Neural progenitor cell (in vitro differentiated cells): ENCODE measurements at regions not wholly inside any gene's neighbourhood (a gene's known extent, or its start where the extent isn't known, plus 50 kb on each side); places are given as distances from the start of the nearest gene placed in this dataset.

ENCODE experiments used
- DNase-seq: peaks from one replicate; pipeline ENCODE4 v3.0.0-alpha.2; 2016; ENCODE audit warnings: low spot score
- H2AFZ ChIP-seq: fragments of 200-600 bp; sonication (generic); replicated peaks from 2 replicates; pipeline ENCODE4 v1.6.1; 2016; ENCODE audit warnings: antibody characterized with exemption
- H3F3A ChIP-seq: fragments of 200-600 bp; sonication (generic); 2 replicates; pipeline ENCODE4 v1.6.1; 2016; ENCODE audit warnings: antibody characterized with exemption, low read depth
- H3K27ac ChIP-seq: fragments of 200-600 bp; sonication (generic); 2 replicates; pipeline ENCODE4 v1.5.1; 2016; ENCODE audit warnings: mild to moderate bottlenecking
- H3K27me3 ChIP-seq: fragments of 200-600 bp; sonication (generic); 2 replicates; pipeline ENCODE4 v1.6.1; 2016; ENCODE audit warnings: mild to moderate bottlenecking, moderate library complexity
- H3K36me3 ChIP-seq: fragments of 200-600 bp; sonication (generic); 2 replicates; pipeline ENCODE4 v1.5.1; 2016
- H3K4me1 ChIP-seq: fragments of 200-600 bp; sonication (generic); 2 replicates; pipeline ENCODE4 v1.6.1; 2016; ENCODE audit warnings: mixed run types
- H3K4me2 ChIP-seq: fragments of 200-600 bp; sonication (generic); 2 replicates; pipeline ENCODE4 v1.6.1; 2016
- H3K4me3 ChIP-seq: fragments of 200-600 bp; sonication (generic); 2 replicates; pipeline ENCODE4 v1.5.1; 2016
- H3K79me2 ChIP-seq: fragments of 200-600 bp; sonication (generic); 2 replicates; pipeline ENCODE4 v1.6.1; 2016; ENCODE audit warnings: low read depth
- H3K9ac ChIP-seq: fragments of 200-600 bp; sonication (generic); 2 replicates; pipeline ENCODE4 v1.6.1; 2016
- H3K9me3 ChIP-seq: fragments of 200-600 bp; sonication (generic); 2 replicates; pipeline ENCODE4 v1.5.1; 2016; ENCODE audit warnings: low read depth
- H4K20me1 ChIP-seq: fragments of 200-600 bp; sonication (generic); 2 replicates; pipeline ENCODE4 v1.6.1; 2016; ENCODE audit warnings: low read depth
- H3K27ac Mint-ChIP-seq: 3 replicates; pipeline ENCODE4 v1.8.0; 2021; ENCODE audit warnings: mixed read lengths
- H3K27me3 Mint-ChIP-seq: 2 replicates; pipeline ENCODE4 v1.8.0; 2022; ENCODE audit warnings: low read depth, mild to moderate bottlenecking, inconsistent platforms, moderate library complexity, mixed read lengths; ENCODE audit not compliant: insufficient read depth
- H3K36me3 Mint-ChIP-seq: 3 replicates; pipeline ENCODE4 v1.8.0; 2021; ENCODE audit warnings: mixed read lengths
- H3K4me1 Mint-ChIP-seq: 3 replicates; pipeline ENCODE4 v1.8.0; 2021; ENCODE audit warnings: mixed read lengths
- H3K4me3 Mint-ChIP-seq: 3 replicates; pipeline ENCODE4 v1.8.0; 2021; ENCODE audit warnings: mild to moderate bottlenecking, moderate library complexity, mixed read lengths
- H3K9me3 Mint-ChIP-seq: 3 replicates; pipeline ENCODE4 v1.8.0; 2020; ENCODE audit warnings: mixed read lengths
- EZH2 ChIP-seq: fragments of 200-600 bp; sonication (generic); IDR thresholded peaks from 2 replicates; pipeline ENCODE4 v1.6.1; 2017; ENCODE audit warnings: antibody characterized with exemption, mild to moderate bottlenecking, moderate library complexity
- EZH2phosphoT487 ChIP-seq: fragments of 200-600 bp; sonication (generic); IDR thresholded peaks from 2 replicates; pipeline ENCODE4 v1.6.1; 2017; ENCODE audit warnings: antibody characterized with exemption
- TF ChIP-seq, protein P1 (sequence below): fragments of 200-600 bp; sonication (generic); IDR thresholded peaks from 2 replicates; pipeline ENCODE4 v1.5.1; 2017; ENCODE audit warnings: antibody characterized with exemption, mild to moderate bottlenecking

DNA sequence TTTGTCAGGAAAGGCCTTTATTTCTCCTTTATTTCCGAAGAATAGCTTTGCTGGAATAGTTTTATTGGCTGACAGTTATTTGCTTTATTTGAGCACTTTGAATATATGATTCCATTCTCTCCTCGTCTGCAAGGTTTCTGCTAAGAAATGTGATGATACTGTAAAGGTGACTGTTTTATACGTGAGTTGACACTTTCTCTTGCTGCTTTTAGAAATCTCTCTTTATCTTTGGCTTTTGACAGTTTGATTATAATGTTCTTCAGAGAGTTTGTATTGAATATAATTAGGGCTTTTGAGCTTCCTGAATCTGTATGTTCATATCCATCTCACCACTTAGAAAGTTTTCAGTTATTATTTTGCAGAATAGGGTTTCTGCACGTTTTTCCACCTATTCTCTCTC lies 1003.7 kb upstream of the SLIT2 start:
- Mint-ChIP-seq H3K9me3 (peaks cover 13% of the 10 kb centered on the region), H3K36me3 (no peaks in the 10 kb centered on the region), H3K4me3 (no peak overlapping the region), H3K4me1 (peaks cover 6% of the 10 kb centered on the region), H3K27me3 (peaks cover 4% of the 10 kb centered on the region), H3K27ac (no peak overlapping the region)
- no peak overlapping the region for H3K9ac ChIP-seq
- no peak overlapping the region for H3K27ac ChIP-seq
- H3K79me2 ChIP-seq, result no peaks in the 10 kb centered on the region
- no peaks in the 10 kb centered on the region for H3K27me3 ChIP-seq
- no peak for DNase-seq
- no peak overlapping the region for H3K4me3 ChIP-seq
- H2AFZ ChIP-seq, result no peak overlapping the region
- H3F3A ChIP-seq, result no peaks in the 10 kb centered on the region
- no peaks in the 10 kb centered on the region for H3K4me1 ChIP-seq
- no peak for TF ChIP-seq EZH2phosphoT487
- TF ChIP-seq, protein P1, sequence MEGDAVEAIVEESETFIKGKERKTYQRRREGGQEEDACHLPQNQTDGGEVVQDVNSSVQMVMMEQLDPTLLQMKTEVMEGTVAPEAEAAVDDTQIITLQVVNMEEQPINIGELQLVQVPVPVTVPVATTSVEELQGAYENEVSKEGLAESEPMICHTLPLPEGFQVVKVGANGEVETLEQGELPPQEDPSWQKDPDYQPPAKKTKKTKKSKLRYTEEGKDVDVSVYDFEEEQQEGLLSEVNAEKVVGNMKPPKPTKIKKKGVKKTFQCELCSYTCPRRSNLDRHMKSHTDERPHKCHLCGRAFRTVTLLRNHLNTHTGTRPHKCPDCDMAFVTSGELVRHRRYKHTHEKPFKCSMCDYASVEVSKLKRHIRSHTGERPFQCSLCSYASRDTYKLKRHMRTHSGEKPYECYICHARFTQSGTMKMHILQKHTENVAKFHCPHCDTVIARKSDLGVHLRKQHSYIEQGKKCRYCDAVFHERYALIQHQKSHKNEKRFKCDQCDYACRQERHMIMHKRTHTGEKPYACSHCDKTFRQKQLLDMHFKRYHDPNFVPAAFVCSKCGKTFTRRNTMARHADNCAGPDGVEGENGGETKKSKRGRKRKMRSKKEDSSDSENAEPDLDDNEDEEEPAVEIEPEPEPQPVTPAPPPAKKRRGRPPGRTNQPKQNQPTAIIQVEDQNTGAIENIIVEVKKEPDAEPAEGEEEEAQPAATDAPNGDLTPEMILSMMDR, result no peak
- TF ChIP-seq EZH2, result no peak
- H4K20me1 ChIP-seq, result no peaks in the 10 kb centered on the region
- H3K9me3 ChIP-seq, result no peaks in the 10 kb centered on the region
- H3K4me2 ChIP-seq, result no peak overlapping the region
- no peaks in the 10 kb centered on the region for H3K36me3 ChIP-seq

DNA sequence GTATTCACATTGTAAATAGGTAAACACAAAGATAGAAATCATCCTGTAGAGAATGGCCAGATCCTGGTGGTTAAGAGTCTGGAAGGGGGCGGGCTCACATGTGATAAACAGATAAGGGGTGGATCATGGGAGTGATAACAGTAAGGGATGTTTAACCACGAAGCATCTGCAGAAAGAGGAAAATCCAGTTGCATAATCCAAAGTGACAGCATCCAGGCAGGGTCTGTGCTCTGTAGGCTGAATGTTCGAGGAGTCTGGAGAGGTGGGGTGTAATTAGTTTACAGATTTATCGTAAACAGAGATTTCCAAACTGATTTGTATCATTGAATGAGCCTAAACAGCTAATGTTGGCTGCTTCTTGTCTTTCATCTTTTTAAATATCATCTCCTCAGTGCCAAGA lies 1009.8 kb upstream of the SLIT2 start:
- no peak overlapping the region for H3K4me3 Mint-ChIP-seq

DNA sequence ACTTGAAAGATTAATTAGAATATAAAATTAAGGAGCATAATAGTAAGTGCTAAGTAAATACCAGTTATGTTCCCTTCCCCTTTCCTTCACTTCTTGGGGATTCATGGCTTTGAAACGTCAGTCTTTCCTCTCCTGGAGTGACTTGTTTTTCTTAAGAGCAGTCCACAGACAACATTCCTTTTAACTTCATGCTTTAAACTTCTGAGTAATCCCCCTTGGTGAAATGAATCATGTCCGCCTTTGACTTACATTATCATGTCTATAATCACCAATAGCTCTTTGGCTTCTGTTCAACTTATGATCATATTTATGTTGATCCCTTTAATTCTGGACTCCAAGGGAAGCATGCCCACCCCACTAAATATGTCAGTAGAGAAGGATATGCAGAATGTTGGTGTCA lies 1012.1 kb upstream of the SLIT2 start:
- DNase-seq, result no peak
- H3K27me3 ChIP-seq, result no peaks in the 10 kb centered on the region
- no peak overlapping the region for H3K4me2 ChIP-seq
- H4K20me1 ChIP-seq, result no peaks in the 10 kb centered on the region
- no peaks in the 10 kb centered on the region for H3K9me3 Mint-ChIP-seq
- H3K27ac ChIP-seq, result no peak overlapping the region
- no peaks in the 10 kb centered on the region for H3F3A ChIP-seq
- H3K36me3 ChIP-seq, result no peaks in the 10 kb centered on the region
- no peaks in the 10 kb centered on the region for H3K4me1 ChIP-seq
- H3K4me1 Mint-ChIP-seq, result no peaks in the 10 kb centered on the region
- H3K36me3 Mint-ChIP-seq, result no peaks in the 10 kb centered on the region
- H3K27me3 Mint-ChIP-seq, result no peaks in the 10 kb centered on the region
- H3K27ac Mint-ChIP-seq, result no peak overlapping the region
- H3K79me2 ChIP-seq, result no peaks in the 10 kb centered on the region
- no peak overlapping the region for H3K4me3 Mint-ChIP-seq
- no peak overlapping the region for H3K4me3 ChIP-seq
- no peaks in the 10 kb centered on the region for H3K9me3 ChIP-seq
- H2AFZ ChIP-seq, result no peak overlapping the region
- H3K9ac ChIP-seq, result no peak overlapping the region
- TF ChIP-seq, protein P1, result no peak
- TF ChIP-seq EZH2 (no peak), EZH2phosphoT487 (no peak)

More for the DNA sequence above, 1009.8 kb upstream of the SLIT2 start:
- Histone ChIP-seq H2AFZ (no peak overlapping the region), H3K79me2 (no peaks in the 10 kb centered on the region), H3K36me3 (no peaks in the 10 kb centered on the region), H3K9me3 (no peaks in the 10 kb centered on the region), H3K4me1 (no peaks in the 10 kb centered on the region), H4K20me1 (no peaks in the 10 kb centered on the region), H3F3A (no peaks in the 10 kb centered on the region), H3K4me3 (no peak overlapping the region), H3K27ac (no peak overlapping the region), H3K27me3 (no peaks in the 10 kb centered on the region), H3K9ac (no peak overlapping the region), H3K4me2 (no peak overlapping the region)
- Mint-ChIP-seq H3K27ac (no peak overlapping the region), H3K27me3 (peaks cover 2% of the 10 kb centered on the region), H3K4me1 (no peaks in the 10 kb centered on the region), H3K9me3 (peaks cover 2% of the 10 kb centered on the region), H3K36me3 (no peaks in the 10 kb centered on the region)
- no peak for DNase-seq
- TF ChIP-seq, protein P1, result no peak
- TF ChIP-seq EZH2phosphoT487 (no peak), EZH2 (no peak)
